ENCODE measurements at regions not wholly inside any gene's neighbourhood (a gene's known extent, or its start where the extent isn't known, plus 50 kb on each side); places are given as distances from the start of the nearest gene placed in this dataset.

DNA sequence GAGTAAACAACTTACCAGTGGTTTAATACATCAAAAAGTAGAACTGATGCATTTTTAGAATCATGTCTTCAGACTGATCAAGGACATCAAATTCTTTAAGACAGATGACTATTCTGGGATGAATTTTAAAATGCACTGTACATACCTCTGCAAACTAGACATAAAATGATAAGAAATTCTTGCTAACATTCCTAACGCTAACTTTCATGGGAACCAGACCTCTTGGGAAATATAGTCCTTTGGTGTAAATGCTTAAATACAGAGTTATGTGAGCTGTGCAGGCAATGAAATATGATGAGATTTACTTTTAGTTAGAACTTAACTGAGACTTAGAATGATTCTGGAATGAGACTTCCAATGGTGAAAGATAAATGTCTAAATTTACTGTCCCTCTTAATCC lies 562.0 kb downstream of the NR4A2 start:
- Mint-ChIP-seq H3K4me3 (no peak overlapping the region), H3K27me3 (no peaks in the 10 kb centered on the region), H3K27ac (no peak overlapping the region), H3K36me3 (ENCODE audit: low read depth) (no peaks in the 10 kb centered on the region), H3K9me3 (no peaks in the 10 kb centered on the region), H3K4me1 (ENCODE audit: low read depth) (no peaks in the 10 kb centered on the region)
- intact Hi-C loops (cut with micrococcal nuclease): no loop called here
- DNase-seq (no peak), ATAC-seq (no peak)
- ChIA-PET POLR2A (no interaction called here), CTCF (no interaction called here)
- TF ChIP-seq, protein P1, sequence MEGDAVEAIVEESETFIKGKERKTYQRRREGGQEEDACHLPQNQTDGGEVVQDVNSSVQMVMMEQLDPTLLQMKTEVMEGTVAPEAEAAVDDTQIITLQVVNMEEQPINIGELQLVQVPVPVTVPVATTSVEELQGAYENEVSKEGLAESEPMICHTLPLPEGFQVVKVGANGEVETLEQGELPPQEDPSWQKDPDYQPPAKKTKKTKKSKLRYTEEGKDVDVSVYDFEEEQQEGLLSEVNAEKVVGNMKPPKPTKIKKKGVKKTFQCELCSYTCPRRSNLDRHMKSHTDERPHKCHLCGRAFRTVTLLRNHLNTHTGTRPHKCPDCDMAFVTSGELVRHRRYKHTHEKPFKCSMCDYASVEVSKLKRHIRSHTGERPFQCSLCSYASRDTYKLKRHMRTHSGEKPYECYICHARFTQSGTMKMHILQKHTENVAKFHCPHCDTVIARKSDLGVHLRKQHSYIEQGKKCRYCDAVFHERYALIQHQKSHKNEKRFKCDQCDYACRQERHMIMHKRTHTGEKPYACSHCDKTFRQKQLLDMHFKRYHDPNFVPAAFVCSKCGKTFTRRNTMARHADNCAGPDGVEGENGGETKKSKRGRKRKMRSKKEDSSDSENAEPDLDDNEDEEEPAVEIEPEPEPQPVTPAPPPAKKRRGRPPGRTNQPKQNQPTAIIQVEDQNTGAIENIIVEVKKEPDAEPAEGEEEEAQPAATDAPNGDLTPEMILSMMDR (IDR thresholded peaks at IDR 0.05): no peak

DNA sequence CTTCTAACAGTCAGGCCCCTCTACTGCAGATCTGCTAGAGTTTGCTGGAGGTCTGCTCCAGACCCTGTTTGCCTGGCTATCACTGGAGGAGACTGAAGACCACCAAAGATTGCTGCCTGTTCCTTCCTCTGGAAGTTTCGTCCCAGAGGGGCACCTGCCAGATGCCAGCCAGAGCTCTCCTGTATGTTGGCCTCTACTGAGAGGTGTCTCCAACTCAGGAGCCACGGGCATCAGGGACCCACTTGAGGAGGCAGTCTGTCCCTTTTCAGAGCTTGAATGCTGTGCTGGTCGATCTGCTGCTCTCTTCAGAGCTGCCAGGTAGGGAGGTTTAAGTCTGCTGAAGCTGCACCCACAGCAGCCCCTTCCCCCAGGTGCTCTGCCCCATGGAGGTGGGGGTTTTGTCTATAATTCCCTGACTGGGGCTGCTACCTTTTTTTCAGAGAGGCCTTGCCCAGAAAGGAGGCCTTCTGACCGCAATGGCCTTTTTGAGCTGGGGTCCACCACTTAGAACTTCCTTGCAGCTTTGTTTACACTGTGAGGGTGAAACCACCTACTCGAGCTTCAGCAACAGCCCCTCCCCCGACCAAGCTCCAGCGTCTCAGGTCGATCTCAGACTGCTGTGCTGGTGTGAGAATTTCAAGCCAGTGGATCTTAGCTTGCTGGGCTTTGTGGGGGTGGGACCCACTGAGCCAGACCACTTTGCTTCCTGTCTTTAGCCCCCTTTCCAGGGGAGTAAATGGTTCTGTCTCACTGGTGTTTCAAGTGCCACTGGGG lies 566.0 kb downstream of the NR4A2 start:
- no peaks in the 10 kb centered on the region for H3K27me3 Mint-ChIP-seq
- ChIA-PET POLR2A (no interaction called here), CTCF (no interaction called here)
- DNase-seq: no peak
- no peak overlapping the region for H3K27ac Mint-ChIP-seq
- TF ChIP-seq, protein P1 (IDR thresholded peaks at IDR 0.05): no peak
- H3K4me1 Mint-ChIP-seq (ENCODE audit: low read depth): no peaks in the 10 kb centered on the region
- intact Hi-C loops (cut with micrococcal nuclease): no loop called here
- no peak overlapping the region for H3K4me3 Mint-ChIP-seq
- ATAC-seq: no peak
- H3K36me3 Mint-ChIP-seq (ENCODE audit: low read depth): no peaks in the 10 kb centered on the region
- H3K9me3 Mint-ChIP-seq: no peaks in the 10 kb centered on the region

DNA sequence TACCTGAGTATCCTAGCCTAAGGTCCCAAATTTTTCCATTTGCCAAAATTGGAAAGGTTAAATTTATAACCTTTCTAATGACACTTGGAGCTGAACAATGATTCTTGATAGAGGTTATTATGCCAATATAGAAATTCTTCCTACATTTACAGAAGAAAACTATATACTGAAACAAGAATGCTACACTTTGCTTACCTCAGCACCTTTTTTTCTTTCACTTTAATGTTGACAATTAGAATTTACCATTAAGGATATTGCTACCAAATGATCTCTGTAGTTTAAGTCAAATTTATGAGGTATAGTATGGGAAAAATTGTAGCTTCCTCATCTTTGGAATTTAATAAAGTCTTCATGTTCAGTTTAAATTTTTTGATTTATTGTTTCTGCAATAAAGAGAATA lies 577.0 kb downstream of the NR4A2 start:
- no peak for DNase-seq
- H3K27ac Mint-ChIP-seq: no peak overlapping the region
- ChIA-PET POLR2A (no interaction called here), CTCF (no interaction called here)
- H3K9me3 Mint-ChIP-seq: peaks cover 2% of the 10 kb centered on the region
- TF ChIP-seq, protein P1 (IDR thresholded peaks at IDR 0.05): no peak
- intact Hi-C loops (cut with micrococcal nuclease): no loop called here
- H3K36me3 Mint-ChIP-seq (ENCODE audit: low read depth): no peaks in the 10 kb centered on the region
- H3K27me3 Mint-ChIP-seq: no peaks in the 10 kb centered on the region
- H3K4me1 Mint-ChIP-seq (ENCODE audit: low read depth): no peaks in the 10 kb centered on the region
- no peak for ATAC-seq
- no peak overlapping the region for H3K4me3 Mint-ChIP-seq

DNA sequence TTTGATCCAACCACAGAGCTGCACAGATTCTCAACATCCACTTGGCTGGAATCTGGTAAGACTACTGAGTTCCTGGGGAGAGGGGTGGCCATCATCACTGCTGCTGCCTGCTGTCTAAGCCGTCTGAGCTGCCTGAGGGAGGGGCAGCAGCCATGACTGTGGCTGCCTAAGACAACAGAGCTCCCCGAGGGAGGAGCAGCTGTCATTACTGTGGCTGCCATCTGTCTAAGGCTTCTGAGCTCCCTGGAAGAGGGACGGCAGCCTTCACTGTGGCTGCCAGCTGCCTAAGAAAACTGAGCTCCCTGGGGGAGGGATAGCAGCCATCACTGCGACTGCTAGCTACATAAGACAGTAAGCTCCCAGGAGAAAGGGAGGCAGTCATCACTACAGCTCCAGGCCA lies 584.4 kb downstream of the NR4A2 start:
- DNase-seq: no peak
- Mint-ChIP-seq H3K4me3 (no peak overlapping the region), H3K36me3 (ENCODE audit: low read depth) (no peaks in the 10 kb centered on the region), H3K27me3 (no peaks in the 10 kb centered on the region), H3K9me3 (no peaks in the 10 kb centered on the region), H3K27ac (no peak overlapping the region), H3K4me1 (ENCODE audit: low read depth) (no peaks in the 10 kb centered on the region)
- intact Hi-C loops (cut with micrococcal nuclease): no loop called here
- ATAC-seq: no peak
- CTCF ChIA-PET: no interaction called here
- TF ChIP-seq, protein P1 (IDR thresholded peaks at IDR 0.05): no peak
- POLR2A ChIA-PET: no interaction called here

DNA sequence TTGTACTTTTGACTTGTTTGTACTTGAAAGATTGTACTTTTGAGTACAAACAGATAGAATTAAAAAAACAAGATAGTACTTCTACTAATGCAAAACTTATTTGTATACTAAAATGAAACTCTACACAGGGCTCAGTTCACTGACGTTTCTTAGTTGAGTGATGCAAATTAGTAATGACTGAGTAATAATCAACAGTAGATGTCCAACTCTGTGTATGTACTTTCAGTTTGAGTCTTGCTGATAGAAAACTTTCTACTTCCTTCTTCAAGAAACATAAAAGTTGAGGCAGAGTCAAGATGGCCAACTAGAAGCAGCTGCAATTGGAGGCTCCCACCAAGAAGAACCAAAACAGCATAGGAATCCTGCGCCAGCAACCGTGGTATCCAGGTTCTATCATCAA lies 585.0 kb downstream of the NR4A2 start:
- Mint-ChIP-seq H3K27ac (no peak overlapping the region), H3K27me3 (no peaks in the 10 kb centered on the region), H3K4me1 (ENCODE audit: low read depth) (no peaks in the 10 kb centered on the region), H3K36me3 (ENCODE audit: low read depth) (no peaks in the 10 kb centered on the region), H3K4me3 (no peak overlapping the region), H3K9me3 (no peaks in the 10 kb centered on the region)
- TF ChIP-seq, protein P1 (IDR thresholded peaks at IDR 0.05): no peak
- no peak for ATAC-seq
- ChIA-PET POLR2A (no interaction called here), CTCF (no interaction called here)
- intact Hi-C loops (cut with micrococcal nuclease): no loop called here
- no peak for DNase-seq
